Trophoblast cell (in vitro differentiated cells and primary cell): ENCODE measurements at regions not wholly inside any gene's neighbourhood (a gene's known extent, or its start where the extent isn't known, plus 50 kb on each side); places are given as distances from the start of the nearest gene placed in this dataset.

Experiments used
- DNase-seq, 2 donors: peaks; one replicate each; pipeline ENCODE4 v3.0.0-alpha.2; 2016
- H2AFZ ChIP-seq: 2 replicates; pipeline ENCODE4 v1.6.1; 2013; ENCODE audit warnings: low read length, moderate library complexity, mild to moderate bottlenecking; ENCODE audit not compliant: insufficient read depth, poor library complexity
- H2AK5ac ChIP-seq: 2 replicates; pipeline ENCODE4 v1.6.1; 2013; ENCODE audit warnings: mild to moderate bottlenecking, low read length
- H2BK120ac ChIP-seq: 2 replicates; pipeline ENCODE4 v1.6.1; 2013; ENCODE audit warnings: low read length, mild to moderate bottlenecking, moderate library complexity; ENCODE audit not compliant: insufficient read depth, poor library complexity
- H2BK12ac ChIP-seq: 2 replicates; pipeline ENCODE4 v1.6.1; 2013; ENCODE audit warnings: mild to moderate bottlenecking, low read length, moderate library complexity
- H2BK5ac ChIP-seq: 2 replicates; pipeline ENCODE4 v1.6.1; 2013; ENCODE audit warnings: low read length, low read depth, moderate library complexity, mild to moderate bottlenecking; ENCODE audit not compliant: poor library complexity
- H3K14ac ChIP-seq: 2 replicates; pipeline ENCODE4 v1.6.1; 2013; ENCODE audit warnings: mild to moderate bottlenecking, low read length
- H3K18ac ChIP-seq: 2 replicates; pipeline ENCODE4 v1.6.1; 2013; ENCODE audit warnings: mild to moderate bottlenecking, low read length
- H3K23ac ChIP-seq: 2 replicates; pipeline ENCODE4 v1.6.1; 2013; ENCODE audit warnings: low read length
- H3K27ac ChIP-seq: 2 replicates; pipeline ENCODE4 v1.5.1; 2013; ENCODE audit warnings: low read depth, mild to moderate bottlenecking, inconsistent platforms, low read length, moderate library complexity
- H3K27me3 ChIP-seq: 2 replicates; pipeline ENCODE4 v1.6.1; 2013; ENCODE audit warnings: inconsistent platforms, mild to moderate bottlenecking, low read length, moderate library complexity; ENCODE audit not compliant: insufficient read depth
- H3K36me3 ChIP-seq, 2 experiments: 1 replicate in 1 of 2; 2 replicates in 1 of 2; pipeline ENCODE4 v1.6.1; 2013; ENCODE audit warnings: low read length in 2 of 2, mild to moderate bottlenecking in 2 of 2, moderate library complexity in 1 of 2; ENCODE audit not compliant: insufficient read depth in 2 of 2, control insufficient read depth in 1 of 2
- H3K4ac ChIP-seq: 2 replicates; pipeline ENCODE4 v1.6.1; 2013; ENCODE audit warnings: low read depth, mild to moderate bottlenecking, low read length, moderate library complexity
- H3K4me1 ChIP-seq, 2 experiments: 1 replicate in 1 of 2; 2 replicates in 1 of 2; pipeline ENCODE4 v1.6.1; 2013; ENCODE audit warnings: low read length in 2 of 2, mild to moderate bottlenecking in 2 of 2, moderate library complexity in 1 of 2; ENCODE audit not compliant: insufficient read depth in 2 of 2, control insufficient read depth in 1 of 2
- H3K4me2 ChIP-seq: 2 replicates; pipeline ENCODE4 v1.6.1; 2013; ENCODE audit warnings: inconsistent platforms, mild to moderate bottlenecking, low read length, moderate library complexity
- H3K4me3 ChIP-seq: 2 replicates; pipeline ENCODE4 v1.5.1; 2013; ENCODE audit warnings: mild to moderate bottlenecking, low read depth, low read length, inconsistent platforms
- H3K79me1 ChIP-seq: one replicate; pipeline ENCODE4 v1.6.1; 2013; ENCODE audit warnings: low read length
- H3K79me2 ChIP-seq: 2 replicates; pipeline ENCODE4 v1.6.1; 2013; ENCODE audit warnings: low read length, mild to moderate bottlenecking; ENCODE audit not compliant: control insufficient read depth, insufficient read depth, poor library complexity
- H3K9ac ChIP-seq: 2 replicates; pipeline ENCODE4 v1.6.1; 2013; ENCODE audit warnings: mild to moderate bottlenecking, low read length
- H3K9me3 ChIP-seq: 2 replicates; pipeline ENCODE4 v1.6.1; 2013; ENCODE audit warnings: low read depth, mild to moderate bottlenecking, control low read depth, inconsistent platforms, low read length; ENCODE audit not compliant: insufficient read depth
- H4K12ac ChIP-seq: 2 replicates; pipeline ENCODE4 v1.6.1; 2013; ENCODE audit warnings: low read depth, mild to moderate bottlenecking, low read length, moderate library complexity
- H4K8ac ChIP-seq: 2 replicates; pipeline ENCODE4 v1.6.1; 2013; ENCODE audit warnings: low read depth, mild to moderate bottlenecking, low read length, moderate library complexity
- H4K91ac ChIP-seq: one replicate; pipeline ENCODE4 v1.6.1; 2013; ENCODE audit warnings: low read depth, mild to moderate bottlenecking, low read length, moderate library complexity
- WGBS: extraction: QIAGEN DNeasy Blood & Tissue Kit; methylation state at CpG from one replicate; pipeline ENCODE4 v1.1.7; 2013; ENCODE audit warnings: missing lambda C conversion rate; ENCODE audit not compliant: insufficient read length, insufficient coverage; ENCODE audit errors: extremely low coverage; 5-methylcytosine and 5-hydroxymethylcytosine counted together

GRCh38 chr6:141437011-141437410, 695.7 kb upstream of the GJE1 start:
- WGBS = no CpG with 5 or more reads among the region's 3 CpGs
- Histone ChIP-seq H3K4me3 (no peak overlapping the region), H3K4me1 (no peaks in the 10 kb centered on the region), H3K36me3 (no peaks in the 10 kb centered on the region), H3K4ac (no peak overlapping the region), H2BK120ac (no peak overlapping the region), H3K4me2 (no peak overlapping the region), H4K12ac (no peak overlapping the region), H4K8ac (no peak overlapping the region), H3K79me1 (no peaks in the 10 kb centered on the region), H3K27me3 (no peaks in the 10 kb centered on the region), H3K9ac (no peak overlapping the region), H3K14ac (no peak overlapping the region), H2BK12ac (no peak overlapping the region), H2BK5ac (no peak overlapping the region), H2AK5ac (no peak overlapping the region), H2AFZ (no peak overlapping the region), H3K79me2 (no peaks in the 10 kb centered on the region), H3K23ac (no peak overlapping the region), H3K27ac (no peak overlapping the region), H4K91ac (no peak overlapping the region), H3K9me3 (no peaks in the 10 kb centered on the region), H3K18ac (no peak overlapping the region)
- DNase-seq = no peak

GRCh38 chr6:141426400-141426980, 706.2 kb upstream of the GJE1 start:
- H2BK12ac ChIP-seq = no peak overlapping the region
- no peak overlapping the region for H2AK5ac ChIP-seq
- no peaks in the 10 kb centered on the region for H3K79me1 ChIP-seq
- H3K4ac ChIP-seq = no peak overlapping the region
- H3K79me2 ChIP-seq = no peaks in the 10 kb centered on the region
- no peak overlapping the region for H3K9ac ChIP-seq
- no peak overlapping the region for H4K12ac ChIP-seq
- no peak overlapping the region for H2BK5ac ChIP-seq
- no peak overlapping the region for H3K4me2 ChIP-seq
- H3K9me3 ChIP-seq = no peaks in the 10 kb centered on the region
- H3K18ac ChIP-seq = no peak overlapping the region
- no CpG with 5 or more reads among the region's 5 CpGs for WGBS
- no peak overlapping the region for H4K91ac ChIP-seq
- no peak overlapping the region for H3K14ac ChIP-seq
- H3K36me3 ChIP-seq = no peaks in the 10 kb centered on the region
- H4K8ac ChIP-seq = no peak overlapping the region
- H3K23ac ChIP-seq = no peak overlapping the region
- no peaks in the 10 kb centered on the region for H3K4me1 ChIP-seq
- no peaks in the 10 kb centered on the region for H3K27me3 ChIP-seq
- no peak overlapping the region for H2AFZ ChIP-seq
- no peak overlapping the region for H2BK120ac ChIP-seq
- H3K4me3 ChIP-seq = no peak overlapping the region
- H3K27ac ChIP-seq = no peak overlapping the region
- DNase-seq = no peak

GRCh38 chr6:141421378-141421777, 711.3 kb upstream of the GJE1 start:
- no peak overlapping the region for H3K23ac ChIP-seq
- DNase-seq = peak; percentile 55 to 88
- H3K9ac ChIP-seq = no peak overlapping the region
- H2AK5ac ChIP-seq = no peak overlapping the region
- no peak overlapping the region for H2BK5ac ChIP-seq
- H2BK12ac ChIP-seq = no peak overlapping the region
- H3K4me1 ChIP-seq = no peaks in the 10 kb centered on the region
- no peaks in the 10 kb centered on the region for H3K9me3 ChIP-seq
- no peak overlapping the region for H3K4ac ChIP-seq
- H4K12ac ChIP-seq = no peak overlapping the region
- H2BK120ac ChIP-seq = no peak overlapping the region
- no peak overlapping the region for H3K4me2 ChIP-seq
- no peaks in the 10 kb centered on the region for H3K79me2 ChIP-seq
- no peaks in the 10 kb centered on the region for H3K79me1 ChIP-seq
- no peaks in the 10 kb centered on the region for H3K36me3 ChIP-seq
- H3K27ac ChIP-seq = no peak overlapping the region
- no CpG with 5 or more reads among the region's 4 CpGs for WGBS
- H3K27me3 ChIP-seq = no peaks in the 10 kb centered on the region
- no peak overlapping the region for H3K14ac ChIP-seq
- no peak overlapping the region for H4K91ac ChIP-seq
- no peak overlapping the region for H2AFZ ChIP-seq
- no peak overlapping the region for H3K18ac ChIP-seq
- H4K8ac ChIP-seq = no peak overlapping the region
- H3K4me3 ChIP-seq = no peak overlapping the region

GRCh38 chr6:141418076-141418475, 714.6 kb upstream of the GJE1 start:
- Histone ChIP-seq H2BK12ac (no peak overlapping the region), H3K27me3 (no peaks in the 10 kb centered on the region), H2BK120ac (no peak overlapping the region), H3K79me1 (no peaks in the 10 kb centered on the region), H3K36me3 (no peaks in the 10 kb centered on the region), H3K4ac (no peak overlapping the region), H3K4me2 (no peak overlapping the region), H3K9ac (no peak overlapping the region), H3K27ac (no peak overlapping the region), H3K4me1 (no peaks in the 10 kb centered on the region), H3K23ac (no peak overlapping the region), H2AFZ (no peak overlapping the region), H3K14ac (no peak overlapping the region), H4K12ac (no peak overlapping the region), H2AK5ac (no peak overlapping the region), H4K8ac (no peak overlapping the region), H2BK5ac (no peak overlapping the region), H4K91ac (no peak overlapping the region), H3K9me3 (no peaks in the 10 kb centered on the region), H3K79me2 (no peaks in the 10 kb centered on the region), H3K18ac (no peak overlapping the region), H3K4me3 (no peak overlapping the region)
- peak in 1 of 2 donors; percentile 16 for DNase-seq
- WGBS = no CpG with 5 or more reads among the region's 7 CpGs
